SK-N-SH treated with all-trans-retinoic acid at 6 μM for 48 hours (cell line): ENCODE measurements at regions not wholly inside any gene's neighbourhood (a gene's known extent, or its start where the extent isn't known, plus 50 kb on each side); places are given as distances from the start of the nearest gene placed in this dataset.
"Not testable (repeated sequence)": the region's sequence is repeated elsewhere in the genome, so short reads cannot be mapped to it uniquely, and the experiment has no call there.

Source experiments
- ATAC-seq: fragments of 200-7000 bp; cut with Tn5 transposase; 3 replicates; pipeline ENCODE4 v1.9.1; 2020; ENCODE audit warnings: mild to moderate bottlenecking, moderate library complexity
- BACH2 ChIP-seq: fragments of 250-450 bp; sonication (Bioruptor Pico); IDR thresholded peaks from 2 replicates; pipeline ENCODE4 v1.9.0; 2021; ENCODE audit warnings: mild to moderate bottlenecking, borderline replicate concordance
- CREB5 ChIP-seq: fragments of 250-450 bp; sonication (Bioruptor Pico); IDR thresholded peaks from 2 replicates; pipeline ENCODE4 v1.5.1; 2020; ENCODE audit warnings: low read depth, mild to moderate bottlenecking, moderate library complexity
- CSRNP3 ChIP-seq: fragments of 250-450 bp; sonication (Bioruptor Pico); IDR thresholded peaks from 2 replicates; pipeline ENCODE4 v1.5.1; 2021; ENCODE audit warnings: mild to moderate bottlenecking, moderate library complexity
- ESRRG ChIP-seq: fragments of 250-450 bp; sonication (Bioruptor Pico); IDR thresholded peaks from 2 replicates; pipeline ENCODE4 v1.6.1; 2021; ENCODE audit warnings: mild to moderate bottlenecking
- GLIS3 ChIP-seq: fragments of 250-450 bp; sonication (Bioruptor Pico); IDR thresholded peaks from 2 replicates; pipeline ENCODE4 v1.5.0; 2020; ENCODE audit warnings: mild to moderate bottlenecking, moderate library complexity
- OSR1 ChIP-seq: fragments of 250-450 bp; sonication (Bioruptor Pico); IDR thresholded peaks from 2 replicates; pipeline ENCODE4 v1.8.0; 2022; ENCODE audit warnings: moderate library complexity, mild to moderate bottlenecking, inconsistent platforms
- PPARA ChIP-seq: fragments of 250-450 bp; sonication (Bioruptor Pico); IDR thresholded peaks from 2 replicates; pipeline ENCODE4 v1.5.0; 2020; ENCODE audit warnings: mild to moderate bottlenecking, borderline replicate concordance
- RARB ChIP-seq: fragments of 250-450 bp; sonication (Bioruptor Pico); IDR thresholded peaks from 2 replicates; pipeline ENCODE4 v1.8.0; 2021; ENCODE audit warnings: mild to moderate bottlenecking, moderate library complexity
- SNAI2 ChIP-seq: fragments of 250-450 bp; sonication (Bioruptor Pico); IDR thresholded peaks from 2 replicates; pipeline ENCODE4 v1.5.0; 2020; ENCODE audit warnings: mild to moderate bottlenecking, moderate library complexity
- ZFP3 ChIP-seq: fragments of 250-450 bp; sonication (Bioruptor Pico); IDR thresholded peaks from 2 replicates; pipeline ENCODE4 v1.5.0; 2020; ENCODE audit warnings: mild to moderate bottlenecking, moderate library complexity
- ZFP30 ChIP-seq: fragments of 450-650 bp; formaldehyde crosslinking; IDR thresholded peaks from 2 replicates; pipeline ENCODE4 v1.5.0; 2022; ENCODE audit warnings: mild to moderate bottlenecking, moderate library complexity
- ZNF565 ChIP-seq: fragments of 450-650 bp; formaldehyde crosslinking; conservative IDR thresholded peaks from 2 replicates; pipeline ENCODE4 v1.5.0; 2020; ENCODE audit warnings: low read depth, mild to moderate bottlenecking, moderate library complexity
- ZNF8 ChIP-seq: fragments of 450-650 bp; formaldehyde crosslinking; IDR thresholded peaks from 2 replicates; pipeline ENCODE4 v1.5.0; 2020; ENCODE audit warnings: mild to moderate bottlenecking, moderate library complexity
- TF ChIP-seq, protein P1 (sequence below): fragments of 250-450 bp; sonication (Bioruptor Pico); IDR thresholded peaks from 2 replicates; pipeline ENCODE4 v1.8.0; 2020; ENCODE audit warnings: mild to moderate bottlenecking, moderate library complexity, borderline replicate concordance
- TF ChIP-seq, protein P2 (sequence below): fragments of 250-450 bp; sonication (Bioruptor Pico); IDR thresholded peaks from 2 replicates; pipeline ENCODE4 v1.8.0; 2021; ENCODE audit warnings: low read depth, mild to moderate bottlenecking, moderate library complexity, borderline replicate concordance
- TF ChIP-seq, protein P3 (sequence below): fragments of 250-450 bp; sonication (Bioruptor Pico); IDR thresholded peaks from 2 replicates; pipeline ENCODE4 v1.5.0; 2020; ENCODE audit warnings: mild to moderate bottlenecking, moderate library complexity

GRCh38 chr2:142422769-142423168, 292.0 kb upstream of the LRP1B start:
- TF ChIP-seq CSRNP3 (CRISPR knock-in tag): no peak
- no peak for TF ChIP-seq CREB5 (CRISPR knock-in tag)
- no peak for TF ChIP-seq ZNF565 (CRISPR knock-in tag)
- TF ChIP-seq, protein P1, sequence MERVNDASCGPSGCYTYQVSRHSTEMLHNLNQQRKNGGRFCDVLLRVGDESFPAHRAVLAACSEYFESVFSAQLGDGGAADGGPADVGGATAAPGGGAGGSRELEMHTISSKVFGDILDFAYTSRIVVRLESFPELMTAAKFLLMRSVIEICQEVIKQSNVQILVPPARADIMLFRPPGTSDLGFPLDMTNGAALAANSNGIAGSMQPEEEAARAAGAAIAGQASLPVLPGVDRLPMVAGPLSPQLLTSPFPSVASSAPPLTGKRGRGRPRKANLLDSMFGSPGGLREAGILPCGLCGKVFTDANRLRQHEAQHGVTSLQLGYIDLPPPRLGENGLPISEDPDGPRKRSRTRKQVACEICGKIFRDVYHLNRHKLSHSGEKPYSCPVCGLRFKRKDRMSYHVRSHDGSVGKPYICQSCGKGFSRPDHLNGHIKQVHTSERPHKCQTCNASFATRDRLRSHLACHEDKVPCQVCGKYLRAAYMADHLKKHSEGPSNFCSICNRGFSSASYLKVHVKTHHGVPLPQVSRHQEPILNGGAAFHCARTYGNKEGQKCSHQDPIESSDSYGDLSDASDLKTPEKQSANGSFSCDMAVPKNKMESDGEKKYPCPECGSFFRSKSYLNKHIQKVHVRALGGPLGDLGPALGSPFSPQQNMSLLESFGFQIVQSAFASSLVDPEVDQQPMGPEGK (CRISPR knock-in tag): no peak
- TF ChIP-seq, protein P2, sequence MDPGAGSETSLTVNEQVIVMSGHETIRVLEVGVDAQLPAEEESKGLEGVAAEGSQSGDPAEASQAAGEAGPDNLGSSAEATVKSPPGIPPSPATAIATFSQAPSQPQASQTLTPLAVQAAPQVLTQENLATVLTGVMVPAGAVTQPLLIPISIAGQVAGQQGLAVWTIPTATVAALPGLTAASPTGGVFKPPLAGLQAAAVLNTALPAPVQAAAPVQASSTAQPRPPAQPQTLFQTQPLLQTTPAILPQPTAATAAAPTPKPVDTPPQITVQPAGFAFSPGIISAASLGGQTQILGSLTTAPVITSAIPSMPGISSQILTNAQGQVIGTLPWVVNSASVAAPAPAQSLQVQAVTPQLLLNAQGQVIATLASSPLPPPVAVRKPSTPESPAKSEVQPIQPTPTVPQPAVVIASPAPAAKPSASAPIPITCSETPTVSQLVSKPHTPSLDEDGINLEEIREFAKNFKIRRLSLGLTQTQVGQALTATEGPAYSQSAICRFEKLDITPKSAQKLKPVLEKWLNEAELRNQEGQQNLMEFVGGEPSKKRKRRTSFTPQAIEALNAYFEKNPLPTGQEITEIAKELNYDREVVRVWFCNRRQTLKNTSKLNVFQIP (CRISPR knock-in tag): no peak
- ATAC-seq: no peak

GRCh38 chr2:142422041-142422440, 291.2 kb upstream of the LRP1B start:
- ATAC-seq: no peak
- TF ChIP-seq RARB: no peak
- no peak for TF ChIP-seq PPARA
- TF ChIP-seq, protein P1 (CRISPR knock-in tag): no peak
- TF ChIP-seq ZNF565 (CRISPR knock-in tag): no peak
- TF ChIP-seq BACH2 (CRISPR knock-in tag): no peak
- TF ChIP-seq OSR1 (CRISPR knock-in tag): no peak
- TF ChIP-seq, protein P2 (CRISPR knock-in tag): no peak
- TF ChIP-seq, protein P3, sequence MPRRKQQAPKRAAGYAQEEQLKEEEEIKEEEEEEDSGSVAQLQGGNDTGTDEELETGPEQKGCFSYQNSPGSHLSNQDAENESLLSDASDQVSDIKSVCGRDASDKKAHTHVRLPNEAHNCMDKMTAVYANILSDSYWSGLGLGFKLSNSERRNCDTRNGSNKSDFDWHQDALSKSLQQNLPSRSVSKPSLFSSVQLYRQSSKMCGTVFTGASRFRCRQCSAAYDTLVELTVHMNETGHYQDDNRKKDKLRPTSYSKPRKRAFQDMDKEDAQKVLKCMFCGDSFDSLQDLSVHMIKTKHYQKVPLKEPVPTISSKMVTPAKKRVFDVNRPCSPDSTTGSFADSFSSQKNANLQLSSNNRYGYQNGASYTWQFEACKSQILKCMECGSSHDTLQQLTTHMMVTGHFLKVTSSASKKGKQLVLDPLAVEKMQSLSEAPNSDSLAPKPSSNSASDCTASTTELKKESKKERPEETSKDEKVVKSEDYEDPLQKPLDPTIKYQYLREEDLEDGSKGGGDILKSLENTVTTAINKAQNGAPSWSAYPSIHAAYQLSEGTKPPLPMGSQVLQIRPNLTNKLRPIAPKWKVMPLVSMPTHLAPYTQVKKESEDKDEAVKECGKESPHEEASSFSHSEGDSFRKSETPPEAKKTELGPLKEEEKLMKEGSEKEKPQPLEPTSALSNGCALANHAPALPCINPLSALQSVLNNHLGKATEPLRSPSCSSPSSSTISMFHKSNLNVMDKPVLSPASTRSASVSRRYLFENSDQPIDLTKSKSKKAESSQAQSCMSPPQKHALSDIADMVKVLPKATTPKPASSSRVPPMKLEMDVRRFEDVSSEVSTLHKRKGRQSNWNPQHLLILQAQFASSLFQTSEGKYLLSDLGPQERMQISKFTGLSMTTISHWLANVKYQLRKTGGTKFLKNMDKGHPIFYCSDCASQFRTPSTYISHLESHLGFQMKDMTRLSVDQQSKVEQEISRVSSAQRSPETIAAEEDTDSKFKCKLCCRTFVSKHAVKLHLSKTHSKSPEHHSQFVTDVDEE (CRISPR knock-in tag): no peak
- no peak for TF ChIP-seq ZFP3 (CRISPR knock-in tag)
- no peak for TF ChIP-seq SNAI2 (CRISPR knock-in tag)
- no peak for TF ChIP-seq ZFP30 (CRISPR knock-in tag)
- TF ChIP-seq ZNF8 (CRISPR knock-in tag): no peak

DNA sequence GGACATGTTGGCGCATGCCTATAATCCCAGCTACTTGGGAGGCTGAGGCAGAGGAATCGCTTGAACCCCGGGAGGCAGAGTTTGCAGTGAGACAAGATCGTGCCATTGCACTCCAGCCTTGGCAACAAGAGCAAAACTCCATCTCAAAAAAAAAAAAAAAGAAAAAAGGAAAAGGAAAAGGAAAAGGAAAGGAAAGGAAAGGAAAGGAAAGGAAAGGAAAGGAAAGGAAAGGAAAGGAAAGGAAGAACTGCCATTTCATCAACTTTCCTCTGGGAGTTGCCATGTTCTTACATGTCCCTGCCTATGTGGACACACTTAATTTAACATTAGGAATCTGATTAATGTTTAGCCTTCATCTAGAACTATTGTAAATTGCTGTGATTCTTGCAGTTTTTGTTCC, 287.9 kb upstream of the LRP1B start:
- ATAC-seq: not testable (repeated sequence)

GRCh38 chr2:142416996-142417395, 286.2 kb upstream of the LRP1B start:
- no peak for ATAC-seq
- TF ChIP-seq GLIS3 (CRISPR knock-in tag) (no peak), ESRRG (CRISPR knock-in tag) (no peak), ZFP30 (CRISPR knock-in tag) (no peak), RARB (no peak), CREB5 (CRISPR knock-in tag) (no peak), BACH2 (CRISPR knock-in tag) (no peak), CSRNP3 (CRISPR knock-in tag) (no peak), OSR1 (CRISPR knock-in tag) (no peak)
- TF ChIP-seq, protein P1 (CRISPR knock-in tag): no peak
